WTC11 (cell line): ENCODE measurements at regions not wholly inside any gene's neighbourhood (a gene's known extent, or its start where the extent isn't known, plus 50 kb on each side); places are given as distances from the start of the nearest gene placed in this dataset.

Experiments used
- FOXK1 ChIP-seq: sonication (generic); formaldehyde crosslinking; IDR thresholded peaks from 2 replicates; pipeline ENCODE4 v1.8.0; 2022; ENCODE audit warnings: mild to moderate bottlenecking, moderate library complexity, missing genetic modification reagents
- SMAD3 ChIP-seq: sonication (generic); formaldehyde crosslinking; IDR thresholded peaks from 2 replicates; pipeline ENCODE4 v1.8.0; 2022; ENCODE audit warnings: missing genetic modification reagents, mild to moderate bottlenecking, borderline replicate concordance
- SP1 ChIP-seq: sonication (generic); formaldehyde crosslinking; conservative IDR thresholded peaks from 2 replicates; pipeline ENCODE4 v1.8.1; 2022; ENCODE audit warnings: missing genetic modification reagents
- TEAD4 ChIP-seq: sonication (generic); formaldehyde crosslinking; IDR thresholded peaks from 2 replicates; pipeline ENCODE4 v1.8.0; 2022; ENCODE audit warnings: mild to moderate bottlenecking, missing genetic modification reagents
- ZBTB21 ChIP-seq: sonication (generic); formaldehyde crosslinking; IDR thresholded peaks from 2 replicates; pipeline ENCODE4 v1.8.1; 2023; ENCODE audit warnings: mild to moderate bottlenecking, missing genetic modification reagents, borderline replicate concordance
- ZNF121 ChIP-seq: sonication (generic); formaldehyde crosslinking; IDR thresholded peaks from 2 replicates; pipeline ENCODE4 v1.8.0; 2023; ENCODE audit warnings: missing genetic modification reagents
- TF ChIP-seq, protein P1 (sequence below): fragments of 200-600 bp; IDR thresholded peaks from 2 replicates; pipeline ENCODE4 v1.8.0; 2022; ENCODE audit warnings: antibody characterized with exemption
- TF ChIP-seq, protein P2 (sequence below): sonication (generic); formaldehyde crosslinking; IDR thresholded peaks from 2 replicates; pipeline ENCODE4 v1.8.1; 2023; ENCODE audit warnings: mild to moderate bottlenecking, missing genetic modification reagents
- TF ChIP-seq, protein P3 (sequence below): sonication (generic); formaldehyde crosslinking; IDR thresholded peaks from 2 replicates; pipeline ENCODE4 v1.8.0; 2022; ENCODE audit warnings: mild to moderate bottlenecking, missing genetic modification reagents
- TF ChIP-seq, protein P4 (sequence below): sonication (generic); formaldehyde crosslinking; IDR thresholded peaks from 2 replicates; pipeline ENCODE4 v1.8.0; 2023; ENCODE audit warnings: mild to moderate bottlenecking, missing genetic modification reagents

DNA sequence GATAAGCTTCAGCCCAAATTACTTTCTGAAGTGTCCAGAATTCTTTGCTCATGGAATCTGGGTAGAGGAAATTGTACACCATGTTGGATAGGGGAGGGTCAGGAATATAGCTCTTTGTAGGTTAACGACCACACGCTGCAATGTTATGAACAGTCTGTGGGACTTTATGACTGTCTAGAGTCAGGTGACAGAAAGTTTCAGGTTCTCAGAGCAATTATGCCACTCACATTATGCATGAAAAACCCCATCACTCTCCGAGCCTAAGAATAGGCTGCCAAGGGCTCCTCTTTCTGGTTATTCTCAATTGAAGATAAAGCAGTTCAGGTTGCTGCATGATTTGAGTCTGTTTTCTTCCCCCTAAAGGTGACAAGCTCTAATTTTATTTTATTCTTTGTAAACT, 430.9 kb downstream of the ATP23 start:
- TF ChIP-seq, protein P1, sequence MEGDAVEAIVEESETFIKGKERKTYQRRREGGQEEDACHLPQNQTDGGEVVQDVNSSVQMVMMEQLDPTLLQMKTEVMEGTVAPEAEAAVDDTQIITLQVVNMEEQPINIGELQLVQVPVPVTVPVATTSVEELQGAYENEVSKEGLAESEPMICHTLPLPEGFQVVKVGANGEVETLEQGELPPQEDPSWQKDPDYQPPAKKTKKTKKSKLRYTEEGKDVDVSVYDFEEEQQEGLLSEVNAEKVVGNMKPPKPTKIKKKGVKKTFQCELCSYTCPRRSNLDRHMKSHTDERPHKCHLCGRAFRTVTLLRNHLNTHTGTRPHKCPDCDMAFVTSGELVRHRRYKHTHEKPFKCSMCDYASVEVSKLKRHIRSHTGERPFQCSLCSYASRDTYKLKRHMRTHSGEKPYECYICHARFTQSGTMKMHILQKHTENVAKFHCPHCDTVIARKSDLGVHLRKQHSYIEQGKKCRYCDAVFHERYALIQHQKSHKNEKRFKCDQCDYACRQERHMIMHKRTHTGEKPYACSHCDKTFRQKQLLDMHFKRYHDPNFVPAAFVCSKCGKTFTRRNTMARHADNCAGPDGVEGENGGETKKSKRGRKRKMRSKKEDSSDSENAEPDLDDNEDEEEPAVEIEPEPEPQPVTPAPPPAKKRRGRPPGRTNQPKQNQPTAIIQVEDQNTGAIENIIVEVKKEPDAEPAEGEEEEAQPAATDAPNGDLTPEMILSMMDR = no peak
- TF ChIP-seq ZBTB21 (CRISPR knock-in tag) (no peak), SMAD3 (no peak), FOXK1 (CRISPR knock-in tag) (no peak), ZNF121 (CRISPR knock-in tag) (no peak), SP1 (no peak), TEAD4 (CRISPR knock-in tag) (no peak)
- TF ChIP-seq, protein P2, sequence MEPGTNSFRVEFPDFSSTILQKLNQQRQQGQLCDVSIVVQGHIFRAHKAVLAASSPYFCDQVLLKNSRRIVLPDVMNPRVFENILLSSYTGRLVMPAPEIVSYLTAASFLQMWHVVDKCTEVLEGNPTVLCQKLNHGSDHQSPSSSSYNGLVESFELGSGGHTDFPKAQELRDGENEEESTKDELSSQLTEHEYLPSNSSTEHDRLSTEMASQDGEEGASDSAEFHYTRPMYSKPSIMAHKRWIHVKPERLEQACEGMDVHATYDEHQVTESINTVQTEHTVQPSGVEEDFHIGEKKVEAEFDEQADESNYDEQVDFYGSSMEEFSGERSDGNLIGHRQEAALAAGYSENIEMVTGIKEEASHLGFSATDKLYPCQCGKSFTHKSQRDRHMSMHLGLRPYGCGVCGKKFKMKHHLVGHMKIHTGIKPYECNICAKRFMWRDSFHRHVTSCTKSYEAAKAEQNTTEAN = no peak
- TF ChIP-seq, protein P3, sequence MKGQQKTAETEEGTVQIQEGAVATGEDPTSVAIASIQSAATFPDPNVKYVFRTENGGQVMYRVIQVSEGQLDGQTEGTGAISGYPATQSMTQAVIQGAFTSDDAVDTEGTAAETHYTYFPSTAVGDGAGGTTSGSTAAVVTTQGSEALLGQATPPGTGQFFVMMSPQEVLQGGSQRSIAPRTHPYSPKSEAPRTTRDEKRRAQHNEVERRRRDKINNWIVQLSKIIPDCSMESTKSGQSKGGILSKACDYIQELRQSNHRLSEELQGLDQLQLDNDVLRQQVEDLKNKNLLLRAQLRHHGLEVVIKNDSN (CRISPR knock-in tag) = no peak
- TF ChIP-seq, protein P4, sequence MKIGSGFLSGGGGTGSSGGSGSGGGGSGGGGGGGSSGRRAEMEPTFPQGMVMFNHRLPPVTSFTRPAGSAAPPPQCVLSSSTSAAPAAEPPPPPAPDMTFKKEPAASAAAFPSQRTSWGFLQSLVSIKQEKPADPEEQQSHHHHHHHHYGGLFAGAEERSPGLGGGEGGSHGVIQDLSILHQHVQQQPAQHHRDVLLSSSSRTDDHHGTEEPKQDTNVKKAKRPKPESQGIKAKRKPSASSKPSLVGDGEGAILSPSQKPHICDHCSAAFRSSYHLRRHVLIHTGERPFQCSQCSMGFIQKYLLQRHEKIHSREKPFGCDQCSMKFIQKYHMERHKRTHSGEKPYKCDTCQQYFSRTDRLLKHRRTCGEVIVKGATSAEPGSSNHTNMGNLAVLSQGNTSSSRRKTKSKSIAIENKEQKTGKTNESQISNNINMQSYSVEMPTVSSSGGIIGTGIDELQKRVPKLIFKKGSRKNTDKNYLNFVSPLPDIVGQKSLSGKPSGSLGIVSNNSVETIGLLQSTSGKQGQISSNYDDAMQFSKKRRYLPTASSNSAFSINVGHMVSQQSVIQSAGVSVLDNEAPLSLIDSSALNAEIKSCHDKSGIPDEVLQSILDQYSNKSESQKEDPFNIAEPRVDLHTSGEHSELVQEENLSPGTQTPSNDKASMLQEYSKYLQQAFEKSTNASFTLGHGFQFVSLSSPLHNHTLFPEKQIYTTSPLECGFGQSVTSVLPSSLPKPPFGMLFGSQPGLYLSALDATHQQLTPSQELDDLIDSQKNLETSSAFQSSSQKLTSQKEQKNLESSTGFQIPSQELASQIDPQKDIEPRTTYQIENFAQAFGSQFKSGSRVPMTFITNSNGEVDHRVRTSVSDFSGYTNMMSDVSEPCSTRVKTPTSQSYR (CRISPR knock-in tag) = no peak
